PC-9 (cell line): ENCODE measurements at regions not wholly inside any gene's neighbourhood (a gene's known extent, or its start where the extent isn't known, plus 50 kb on each side); places are given as distances from the start of the nearest gene placed in this dataset.

Experiments used
- BruUV-seq: library from RNA; stranded (reverse); fragments of 400-500 nt; replicated peaks from 2 replicates; lab custom pipeline; 2021; lab: Mats Ljungman, UMichigan
- CTCF ChIA-PET: fragments of 300-600 bp; sonication (Branson Sonifier 250); formaldehyde crosslinking; loops from one replicate; lab custom pipeline; 2022; ENCODE audit warnings: antibody characterized with exemption; lab: Charles Lee
- POLR2A ChIA-PET: fragments of 300-600 bp; sonication (Branson Sonifier 250); formaldehyde crosslinking; loops from one replicate; lab custom pipeline; 2022; ENCODE audit warnings: antibody characterized with exemption; ENCODE audit not compliant: unreplicated experiment; lab: Charles Lee
- DNase-seq, 2 experiments: peaks; one replicate each; pipeline versions ENCODE4 v3.0.0 to v3.0.0-alpha.2; 2015 to 2022; ENCODE audit warnings: mixed read lengths in 1 of 2
- H2AFZ ChIP-seq: fragments of 200-600 bp; sonication (generic); 2 replicates; pipeline ENCODE4 v1.8.1; 2017; ENCODE audit warnings: antibody characterized with exemption
- H3F3A ChIP-seq: fragments of 200-600 bp; sonication (generic); 2 replicates; pipeline ENCODE4 v1.8.1; 2017; ENCODE audit warnings: antibody characterized with exemption, mild to moderate bottlenecking, low read depth; ENCODE audit not compliant: insufficient read depth
- H3K27ac ChIP-seq: fragments of 200-600 bp; sonication (generic); 2 replicates; pipeline ENCODE4 v1.6.1; 2016; ENCODE audit warnings: mixed run types
- H3K27me3 ChIP-seq: fragments of 200-600 bp; sonication (generic); 2 replicates; pipeline ENCODE4 v1.6.1; 2016; ENCODE audit warnings: low read depth, mixed run types; ENCODE audit not compliant: insufficient read depth
- H3K36me3 ChIP-seq: fragments of 200-600 bp; sonication (generic); 2 replicates; pipeline ENCODE4 v1.6.1; 2016; ENCODE audit warnings: low read depth, mixed run types
- H3K4me1 ChIP-seq: fragments of 200-600 bp; sonication (generic); replicated peaks from 2 replicates; pipeline ENCODE4 v1.6.1; 2016; ENCODE audit warnings: mixed run types; ENCODE audit not compliant: insufficient read depth
- H3K4me2 ChIP-seq: fragments of 200-600 bp; sonication (generic); 2 replicates; pipeline ENCODE4 v1.6.1; 2017; ENCODE audit warnings: mixed run types
- H3K4me3 ChIP-seq: fragments of 200-600 bp; sonication (generic); 2 replicates; pipeline ENCODE4 v1.6.1; 2016; ENCODE audit warnings: mixed run types
- H3K79me2 ChIP-seq: fragments of 200-600 bp; sonication (generic); 2 replicates; pipeline ENCODE4 v1.6.1; 2017; ENCODE audit warnings: low read depth, mixed run types
- H3K9me2 ChIP-seq: fragments of 200-600 bp; sonication (generic); 2 replicates; pipeline ENCODE4 v1.8.1; 2017; ENCODE audit warnings: mild to moderate bottlenecking; ENCODE audit not compliant: insufficient read depth
- H3K9me3 ChIP-seq: fragments of 200-600 bp; sonication (generic); 2 replicates; pipeline ENCODE4 v1.8.1; 2016; ENCODE audit warnings: low read depth; ENCODE audit not compliant: insufficient read depth
- H4K20me1 ChIP-seq: fragments of 200-600 bp; sonication (generic); 2 replicates; pipeline ENCODE4 v1.8.1; 2017; ENCODE audit not compliant: insufficient read depth
- CTCF ChIP-seq: fragments of 200-600 bp; sonication (generic); conservative IDR thresholded peaks from 2 replicates; pipeline ENCODE4 v1.6.1; 2017; ENCODE audit warnings: mixed run types, antibody characterized with exemption, mild to moderate bottlenecking, moderate library complexity
- EZH2 ChIP-seq: fragments of 200-600 bp; sonication (generic); IDR thresholded peaks from 2 replicates; pipeline ENCODE4 v1.8.0; 2017; ENCODE audit warnings: antibody characterized with exemption, low read depth
- intact Hi-C: fragments of 100-400 bp; cut with micrococcal nuclease; formaldehyde crosslinking; loops from one replicate; pipeline ENCODE4 v1.10.0; 2022; ENCODE audit not compliant: unreplicated experiment

GRCh38 chr19:31961191-31961590 is 384.2 kb upstream of the ZNF507 start:
- Histone ChIP-seq H3K9me3 (no peaks in the 10 kb centered on the region), H4K20me1 (no peaks in the 10 kb centered on the region), H3K9me2 (no peaks in the 10 kb centered on the region), H3K4me2 (no peak overlapping the region), H3K27ac (no peak overlapping the region), H3K79me2 (no peaks in the 10 kb centered on the region), H3K4me3 (no peak overlapping the region), H3K36me3 (no peaks in the 10 kb centered on the region), H3F3A (no peaks in the 10 kb centered on the region), H2AFZ (no peak overlapping the region), H3K4me1 (no peaks in the 10 kb centered on the region), H3K27me3 (peaks cover 78% of the 10 kb centered on the region)
- ChIA-PET CTCF (no interaction called here), POLR2A (no interaction called here)
- no peak for DNase-seq
- intact Hi-C loops: no loop called here
- BruUV-seq: no TSS peak
- TF ChIP-seq CTCF: no peak
- no peak for TF ChIP-seq EZH2

- peaks cover 83% of the 10 kb centered on the region for H3K27me3 ChIP-seq
- intact Hi-C loops: no loop called here
- POLR2A ChIA-PET: no interaction called here
- no peak overlapping the region for H2AFZ ChIP-seq
- TF ChIP-seq EZH2 (no peak), CTCF (no peak)
- H3K9me2 ChIP-seq: no peaks in the 10 kb centered on the region
- no TSS peak for BruUV-seq
- no peaks in the 10 kb centered on the region for H4K20me1 ChIP-seq
- H3K36me3 ChIP-seq: no peaks in the 10 kb centered on the region
- no peaks in the 10 kb centered on the region for H3F3A ChIP-seq
- H3K4me3 ChIP-seq: no peak overlapping the region
- CTCF ChIA-PET: no interaction called here
- H3K9me3 ChIP-seq: no peaks in the 10 kb centered on the region
- no peaks in the 10 kb centered on the region for H3K79me2 ChIP-seq
- H3K27ac ChIP-seq: no peak overlapping the region
- H3K4me2 ChIP-seq: no peak overlapping the region
- no peaks in the 10 kb centered on the region for H3K4me1 ChIP-seq
- DNase-seq: no peak
Observed at GRCh38 chr19:31961667-31962066, 383.7 kb upstream of the ZNF507 start.

- intact Hi-C loops: no loop called here
- no peak for TF ChIP-seq EZH2
- TF ChIP-seq CTCF: no peak
- Histone ChIP-seq H3K79me2 (no peaks in the 10 kb centered on the region), H3K9me3 (no peaks in the 10 kb centered on the region), H3K4me3 (no peak overlapping the region), H3K27ac (no peak overlapping the region), H4K20me1 (no peaks in the 10 kb centered on the region), H3K36me3 (no peaks in the 10 kb centered on the region), H2AFZ (no peak overlapping the region), H3K9me2 (no peaks in the 10 kb centered on the region), H3F3A (no peaks in the 10 kb centered on the region), H3K27me3 (peaks cover 85% of the 10 kb centered on the region), H3K4me1 (no peaks in the 10 kb centered on the region), H3K4me2 (no peak overlapping the region)
- ChIA-PET CTCF (no interaction called here), POLR2A (no interaction called here)
- no peak for DNase-seq
- BruUV-seq: no TSS peak
Observed at GRCh38 chr19:31962561-31962996, 382.8 kb upstream of the ZNF507 start.
